ENCODE measurements at regions not wholly inside any gene's neighbourhood (a gene's known extent, or its start where the extent isn't known, plus 50 kb on each side); places are given as distances from the start of the nearest gene placed in this dataset.

- H3K4me3 Mint-ChIP-seq (ENCODE audit: unreplicated experiment), result no peak overlapping the region
- no peaks in the 10 kb centered on the region for H3K27me3 Mint-ChIP-seq (ENCODE audit: insufficient read depth, unreplicated experiment)
- Histone ChIP-seq H3K9me3 (no peaks in the 10 kb centered on the region), H3K4me1 (no peaks in the 10 kb centered on the region), H3K36me3 (ENCODE audit: control insufficient read depth, insufficient read depth, low read length) (no peaks in the 10 kb centered on the region), H3K4me3 (ENCODE audit: low read depth, low read length) (no peak overlapping the region), H3K27me3 (replicated peaks; ENCODE audit: control insufficient read depth, insufficient read depth, low read length) (no peaks in the 10 kb centered on the region)
- no peak for DNase-seq
- H3K4me1 Mint-ChIP-seq (ENCODE audit: low read depth, unreplicated experiment), result no peaks in the 10 kb centered on the region
- H3K27ac Mint-ChIP-seq (ENCODE audit: unreplicated experiment), result no peak overlapping the region
- TF ChIP-seq CTCF (IDR thresholded peaks at IDR 0.05; ENCODE audit: insufficient read depth in 1 of 2, low read depth in 1 of 2, low read length in 1 of 2, severe bottlenecking in 1 of 2, unreplicated experiment in 1 of 2), result no peak
- H3K36me3 Mint-ChIP-seq (ENCODE audit: insufficient read depth, unreplicated experiment), result no peaks in the 10 kb centered on the region
- POLR2A ChIA-PET, result no interaction called here
- intact Hi-C loops (cut with micrococcal nuclease; ENCODE audit: unreplicated experiment), result no loop called here
- H3K9me3 Mint-ChIP-seq (ENCODE audit: unreplicated experiment), result no peaks in the 10 kb centered on the region
- CTCF ChIA-PET, result no interaction called here
- no TSS peak for BruUV-seq (replicated peaks)
These were observed 950.8 kb upstream of the SLC39A10 start for GRCh38 chr2:194706179-194706578.

GRCh38 chr2:194705398-194705797 lies 951.6 kb upstream of the SLC39A10 start:
- no TSS peak for BruUV-seq (replicated peaks)
- ChIA-PET POLR2A (no interaction called here), CTCF (no interaction called here)
- no peak for TF ChIP-seq CTCF (IDR thresholded peaks at IDR 0.05; ENCODE audit: insufficient read depth in 1 of 2, low read depth in 1 of 2, low read length in 1 of 2, severe bottlenecking in 1 of 2, unreplicated experiment in 1 of 2)
- no peaks in the 10 kb centered on the region for H3K27me3 Mint-ChIP-seq (ENCODE audit: insufficient read depth, unreplicated experiment)
- Histone ChIP-seq H3K9me3 (no peaks in the 10 kb centered on the region), H3K27me3 (replicated peaks; ENCODE audit: control insufficient read depth, insufficient read depth, low read length) (no peaks in the 10 kb centered on the region), H3K4me1 (no peaks in the 10 kb centered on the region), H3K4me3 (ENCODE audit: low read depth, low read length) (no peak overlapping the region), H3K36me3 (ENCODE audit: control insufficient read depth, insufficient read depth, low read length) (no peaks in the 10 kb centered on the region)
- intact Hi-C loops (cut with micrococcal nuclease; ENCODE audit: unreplicated experiment), result no loop called here
- H3K27ac Mint-ChIP-seq (ENCODE audit: unreplicated experiment), result no peak overlapping the region
- no peaks in the 10 kb centered on the region for H3K4me1 Mint-ChIP-seq (ENCODE audit: low read depth, unreplicated experiment)
- no peaks in the 10 kb centered on the region for H3K9me3 Mint-ChIP-seq (ENCODE audit: unreplicated experiment)
- DNase-seq, result no peak
- no peaks in the 10 kb centered on the region for H3K36me3 Mint-ChIP-seq (ENCODE audit: insufficient read depth, unreplicated experiment)
- no peak overlapping the region for H3K4me3 Mint-ChIP-seq (ENCODE audit: unreplicated experiment)

GRCh38 chr2:194700726-194701125 lies 956.3 kb upstream of the SLC39A10 start:
- H3K27me3 ChIP-seq (replicated peaks; ENCODE audit: control insufficient read depth, insufficient read depth, low read length), result no peaks in the 10 kb centered on the region
- Mint-ChIP-seq H3K4me3 (ENCODE audit: unreplicated experiment) (no peak overlapping the region), H3K27ac (ENCODE audit: unreplicated experiment) (no peak overlapping the region), H3K4me1 (ENCODE audit: low read depth, unreplicated experiment) (no peaks in the 10 kb centered on the region), H3K27me3 (ENCODE audit: insufficient read depth, unreplicated experiment) (no peaks in the 10 kb centered on the region), H3K36me3 (ENCODE audit: insufficient read depth, unreplicated experiment) (no peaks in the 10 kb centered on the region), H3K9me3 (ENCODE audit: unreplicated experiment) (no peaks in the 10 kb centered on the region)
- TF ChIP-seq CTCF (IDR thresholded peaks at IDR 0.05; ENCODE audit: insufficient read depth in 1 of 2, low read depth in 1 of 2, low read length in 1 of 2, severe bottlenecking in 1 of 2, unreplicated experiment in 1 of 2), result no peak
- CTCF ChIA-PET, result no interaction called here
- no peak for DNase-seq
- H3K4me3 ChIP-seq (ENCODE audit: low read depth, low read length), result no peak overlapping the region
- POLR2A ChIA-PET, result no interaction called here
- no peaks in the 10 kb centered on the region for H3K4me1 ChIP-seq
- no TSS peak for BruUV-seq (replicated peaks)
- H3K36me3 ChIP-seq (ENCODE audit: control insufficient read depth, insufficient read depth, low read length), result no peaks in the 10 kb centered on the region
- intact Hi-C loops (cut with micrococcal nuclease; ENCODE audit: unreplicated experiment), result no loop called here
- H3K9me3 ChIP-seq, result no peaks in the 10 kb centered on the region; the same call in 1 of the 2 replicates
